Choroid plexus epithelial cell (primary cell): ENCODE measurements at regions not wholly inside any gene's neighbourhood (a gene's known extent, or its start where the extent isn't known, plus 50 kb on each side); places are given as distances from the start of the nearest gene placed in this dataset.

Source experiments
- DNase-seq: peaks from one replicate; pipeline ENCODE4 v3.0.0-alpha.2; 2010; ENCODE audit warnings: low read depth
- H3K4me3 ChIP-seq: 2 replicates; pipeline ENCODE4 v1.5.1; 2011; ENCODE audit warnings: low read depth, mild to moderate bottlenecking, control low read depth, low read length, moderate library complexity
- TF ChIP-seq, protein P1 (sequence below): conservative IDR thresholded peaks from 2 replicates; pipeline ENCODE4 v1.5.1; 2011; ENCODE audit warnings: low read depth, mild to moderate bottlenecking, control low read depth, inconsistent platforms, low read length, moderate library complexity

- TF ChIP-seq, protein P1, sequence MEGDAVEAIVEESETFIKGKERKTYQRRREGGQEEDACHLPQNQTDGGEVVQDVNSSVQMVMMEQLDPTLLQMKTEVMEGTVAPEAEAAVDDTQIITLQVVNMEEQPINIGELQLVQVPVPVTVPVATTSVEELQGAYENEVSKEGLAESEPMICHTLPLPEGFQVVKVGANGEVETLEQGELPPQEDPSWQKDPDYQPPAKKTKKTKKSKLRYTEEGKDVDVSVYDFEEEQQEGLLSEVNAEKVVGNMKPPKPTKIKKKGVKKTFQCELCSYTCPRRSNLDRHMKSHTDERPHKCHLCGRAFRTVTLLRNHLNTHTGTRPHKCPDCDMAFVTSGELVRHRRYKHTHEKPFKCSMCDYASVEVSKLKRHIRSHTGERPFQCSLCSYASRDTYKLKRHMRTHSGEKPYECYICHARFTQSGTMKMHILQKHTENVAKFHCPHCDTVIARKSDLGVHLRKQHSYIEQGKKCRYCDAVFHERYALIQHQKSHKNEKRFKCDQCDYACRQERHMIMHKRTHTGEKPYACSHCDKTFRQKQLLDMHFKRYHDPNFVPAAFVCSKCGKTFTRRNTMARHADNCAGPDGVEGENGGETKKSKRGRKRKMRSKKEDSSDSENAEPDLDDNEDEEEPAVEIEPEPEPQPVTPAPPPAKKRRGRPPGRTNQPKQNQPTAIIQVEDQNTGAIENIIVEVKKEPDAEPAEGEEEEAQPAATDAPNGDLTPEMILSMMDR = no peak
- H3K4me3 ChIP-seq = no peak overlapping the region
- no peak for DNase-seq
These were observed 189.6 kb downstream of the PARM1 start for GRCh38 chr4:75122424-75123014.

DNA sequence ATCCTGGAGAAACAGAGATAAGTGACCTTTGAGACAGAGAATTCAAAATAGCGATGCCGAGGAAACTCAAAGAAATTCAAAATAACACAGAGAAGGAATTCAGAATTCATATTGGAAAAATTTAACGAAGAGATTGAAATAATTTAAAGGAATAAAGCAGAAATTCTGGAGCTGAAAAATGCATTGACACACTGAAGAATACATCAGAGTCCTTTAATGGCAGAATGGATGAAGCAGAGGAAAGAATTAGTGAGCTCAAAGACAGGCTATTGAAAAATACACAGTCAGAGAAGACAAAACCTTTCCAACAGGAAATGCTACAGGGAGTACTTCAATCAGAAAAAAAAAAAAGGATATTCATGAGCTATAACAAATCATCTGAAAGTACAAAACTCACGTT is 185.8 kb downstream of the PARM1 start:
- TF ChIP-seq, protein P1 = no peak
- H3K4me3 ChIP-seq = no peak overlapping the region
- no peak for DNase-seq

DNA sequence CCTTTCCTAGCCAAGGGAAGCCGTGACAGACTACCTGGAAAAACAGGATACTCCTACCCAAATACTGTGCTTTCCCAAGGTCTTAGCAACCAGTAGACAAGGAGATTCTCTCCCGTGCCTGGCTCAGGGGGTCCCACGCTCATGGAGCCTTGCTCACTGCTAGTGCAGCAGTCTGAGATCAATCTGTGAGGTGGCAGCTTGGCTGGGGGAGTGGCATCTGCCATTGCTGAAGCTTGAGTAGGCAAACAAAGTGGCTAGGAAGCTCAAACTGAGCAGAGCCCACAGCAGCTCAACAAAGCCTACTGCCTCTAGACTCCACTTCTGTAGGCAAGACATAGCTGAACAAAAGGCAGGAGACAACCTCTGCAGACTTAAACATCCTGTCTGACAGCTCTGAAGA is 177.1 kb downstream of the PARM1 start:
- H3K4me3 ChIP-seq = no peak overlapping the region
- TF ChIP-seq, protein P1 = no peak
- DNase-seq = no peak

GRCh38 chr4:75107755-75108612 is 175.1 kb downstream of the PARM1 start:
- TF ChIP-seq, protein P1 = no peak
- H3K4me3 ChIP-seq = no peak overlapping the region
- no peak for DNase-seq

GRCh38 chr4:75102787-75103085 is 169.8 kb downstream of the PARM1 start:
- DNase-seq = no peak
- TF ChIP-seq, protein P1 = no peak

DNA sequence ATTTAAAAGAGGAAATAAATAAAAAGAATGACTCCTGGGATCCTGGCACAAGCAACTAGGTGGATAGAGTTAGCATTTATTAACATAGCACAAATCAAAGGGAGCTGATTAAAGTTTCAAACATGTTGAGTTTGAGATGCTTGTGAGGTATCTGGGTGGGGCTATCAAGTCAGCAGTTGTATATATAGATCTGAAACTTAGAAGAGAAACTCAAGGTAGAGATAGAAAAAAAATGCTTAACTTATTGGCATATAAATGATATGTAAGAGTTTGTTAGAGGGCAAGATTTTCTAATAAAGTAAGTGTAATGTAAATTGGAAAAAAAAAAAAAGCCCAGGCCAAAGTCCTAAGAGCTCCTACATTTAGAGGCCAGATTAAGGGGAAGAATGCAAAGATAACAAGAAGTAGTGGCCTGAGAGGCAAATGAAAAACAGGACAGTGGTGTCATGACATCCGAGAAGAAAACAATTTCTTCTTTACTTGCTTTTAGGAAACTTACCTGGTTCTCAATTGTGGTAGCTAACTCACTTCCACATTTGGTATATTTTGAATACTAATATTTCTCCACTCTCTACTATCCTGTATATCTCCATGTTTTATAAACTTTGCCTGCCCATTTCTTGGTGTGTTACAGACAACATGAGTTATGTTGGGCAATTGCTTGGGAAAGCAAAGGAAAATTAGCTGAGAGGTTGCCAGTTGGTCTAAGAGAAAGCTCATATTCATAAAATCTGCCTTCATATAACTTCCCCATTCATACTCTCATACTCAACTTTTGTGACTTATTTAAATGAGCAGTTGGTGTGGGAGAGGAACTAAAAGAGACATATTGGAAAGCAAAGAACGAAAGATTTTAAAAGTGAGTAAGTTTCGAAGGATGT is 169.2 kb downstream of the PARM1 start:
- TF ChIP-seq, protein P1 = no peak
- no peak for DNase-seq
- H3K4me3 ChIP-seq = no peak overlapping the region

More at GRCh38 chr4:75102787-75103085, 169.8 kb downstream of the PARM1 start:
- no peak overlapping the region for H3K4me3 ChIP-seq
